PC-3 (cell line): ENCODE measurements at regions not wholly inside any gene's neighbourhood (a gene's known extent, or its start where the extent isn't known, plus 50 kb on each side); places are given as distances from the start of the nearest gene placed in this dataset.

Experiments used
- ATAC-seq: fragments of 200-7000 bp; cut with Tn5 transposase; 2 replicates; pipeline ENCODE4 v1.9.1; 2020; ENCODE audit warnings: mild to moderate bottlenecking, moderate library complexity
- BruUV-seq: library from RNA; stranded (reverse); fragments of 400-500 nt; replicated peaks from 2 replicates; lab custom pipeline; 2021; lab: Mats Ljungman, UMichigan
- CTCF ChIA-PET: fragments of 300-600 bp; sonication (Branson Sonifier 250); formaldehyde crosslinking; loops from one replicate; lab custom pipeline; 2022; ENCODE audit warnings: antibody characterized with exemption; lab: Charles Lee
- POLR2A ChIA-PET: fragments of 300-600 bp; sonication (Branson Sonifier 250); formaldehyde crosslinking; loops from one replicate; lab custom pipeline; 2022; ENCODE audit warnings: antibody characterized with exemption; ENCODE audit not compliant: unreplicated experiment; lab: Charles Lee
- DNase-seq: peaks from one replicate; pipeline ENCODE4 v3.0.0-alpha.2; 2015
- H2AFZ ChIP-seq: fragments of 300-600 bp; sonication (generic); 2 replicates; pipeline ENCODE4 v1.6.0; 2016; ENCODE audit warnings: antibody characterized with exemption, low read length
- H3F3A ChIP-seq: fragments of 300-600 bp; sonication (generic); one replicate; pipeline ENCODE4 v1.6.0; 2017; ENCODE audit warnings: antibody characterized with exemption, low read length, control low read depth, mild to moderate bottlenecking; ENCODE audit not compliant: unreplicated experiment
- H3K27ac ChIP-seq: fragments of 300-600 bp; sonication (generic); 2 replicates; pipeline ENCODE4 v1.5.1; 2016; ENCODE audit warnings: mild to moderate bottlenecking, low read length
- H3K27me3 ChIP-seq: fragments of 300-600 bp; sonication (generic); 2 replicates; pipeline ENCODE4 v1.6.1; 2016; ENCODE audit warnings: low read length, mixed read lengths
- H3K36me3 ChIP-seq: fragments of 300-600 bp; sonication (generic); 2 replicates; pipeline ENCODE4 v1.6.1; 2016; ENCODE audit warnings: low read depth, mixed run types, low read length, mixed read lengths
- H3K4me1 ChIP-seq: fragments of 300-600 bp; sonication (generic); 2 replicates; pipeline ENCODE4 v1.5.1; 2016; ENCODE audit warnings: low read length; ENCODE audit not compliant: insufficient read depth
- H3K4me2 ChIP-seq: fragments of 300-600 bp; sonication (generic); 2 replicates; pipeline ENCODE4 v1.6.0; 2016; ENCODE audit warnings: low read length
- H3K4me3 ChIP-seq: fragments of 300-600 bp; sonication (generic); 2 replicates; pipeline ENCODE4 v1.5.1; 2016; ENCODE audit warnings: mild to moderate bottlenecking, low read length, mixed read lengths
- H3K79me2 ChIP-seq: fragments of 300-600 bp; sonication (generic); 2 replicates; pipeline ENCODE4 v1.6.1; 2017; ENCODE audit warnings: low read length, mixed read lengths
- H3K9ac ChIP-seq: fragments of 300-600 bp; sonication (generic); 2 replicates; pipeline ENCODE4 v1.6.0; 2016; ENCODE audit warnings: mild to moderate bottlenecking, low read length
- H3K9me2 ChIP-seq: fragments of 300-600 bp; sonication (generic); replicated peaks from 2 replicates; pipeline ENCODE4 v1.6.1; 2016; ENCODE audit warnings: mixed run types, low read length, mixed read lengths
- H3K9me3 ChIP-seq: fragments of 300-600 bp; sonication (generic); 2 replicates; pipeline ENCODE4 v1.6.1; 2016; ENCODE audit warnings: low read length, mixed read lengths
- H4K20me1 ChIP-seq: fragments of 300-600 bp; sonication (generic); 2 replicates; pipeline ENCODE4 v1.6.1; 2016; ENCODE audit warnings: low read length, mixed read lengths
- CTCF ChIP-seq: fragments of 300-600 bp; sonication (generic); conservative IDR thresholded peaks from 2 replicates; pipeline ENCODE4 v1.5.1; 2017; ENCODE audit warnings: antibody characterized with exemption, low read depth, mild to moderate bottlenecking, low read length
- EZH2 ChIP-seq: fragments of 300-600 bp; sonication (generic); IDR thresholded peaks from one replicate; pipeline ENCODE4 v1.6.1; 2017; ENCODE audit warnings: antibody characterized with exemption, mild to moderate bottlenecking, low read length; ENCODE audit not compliant: unreplicated experiment
- EZH2phosphoT487 ChIP-seq: fragments of 300-600 bp; sonication (generic); IDR thresholded peaks from 2 replicates; pipeline ENCODE4 v1.6.1; 2018; ENCODE audit warnings: mild to moderate bottlenecking, antibody characterized with exemption, low read length, borderline replicate concordance
- intact Hi-C: fragments of 100-400 bp; cut with micrococcal nuclease; formaldehyde crosslinking; loops from 2 replicates; pipeline ENCODE4 v1.9.0; 2023

- Histone ChIP-seq H3K9ac (no peak overlapping the region), H3K9me3 (no peaks in the 10 kb centered on the region), H3K4me3 (no peak overlapping the region), H3K4me1 (no peaks in the 10 kb centered on the region), H3K36me3 (no peaks in the 10 kb centered on the region), H2AFZ (no peak overlapping the region), H4K20me1 (no peaks in the 10 kb centered on the region), H3K9me2 (no peaks in the 10 kb centered on the region), H3K27ac (no peak overlapping the region), H3F3A (no peaks in the 10 kb centered on the region), H3K79me2 (no peaks in the 10 kb centered on the region), H3K27me3 (peaks cover 38% of the 10 kb centered on the region), H3K4me2 (no peak overlapping the region)
- CTCF ChIA-PET = interaction anchor here (0.7 kb wide), 1 partner anchor 107 kb away, joined by 4 read pairs; no protein-coding TSS in a partner anchor
- ATAC-seq = no peak
- intact Hi-C loops = no loop called here
- BruUV-seq = no TSS peak
- POLR2A ChIA-PET = no interaction called here
- no peak for DNase-seq
- TF ChIP-seq EZH2phosphoT487 = no peak
- no peak for TF ChIP-seq CTCF
- TF ChIP-seq EZH2 = no peak
These were observed 153.4 kb downstream of the OLFM1 start for GRCh38 chr9:135240871-135241311.

- intact Hi-C loops = no loop called here
- Histone ChIP-seq H3K79me2 (no peaks in the 10 kb centered on the region), H3K27ac (no peak overlapping the region), H3K27me3 (peaks cover 43% of the 10 kb centered on the region), H3F3A (no peaks in the 10 kb centered on the region), H3K4me1 (no peaks in the 10 kb centered on the region), H3K4me2 (no peak overlapping the region), H4K20me1 (no peaks in the 10 kb centered on the region), H3K9ac (no peak overlapping the region), H2AFZ (no peak overlapping the region), H3K9me2 (no peaks in the 10 kb centered on the region), H3K4me3 (no peak overlapping the region), H3K9me3 (no peaks in the 10 kb centered on the region), H3K36me3 (no peaks in the 10 kb centered on the region)
- BruUV-seq = no TSS peak
- no peak for ATAC-seq
- DNase-seq = no peak
- ChIA-PET CTCF (no interaction called here), POLR2A (no interaction called here)
- TF ChIP-seq EZH2phosphoT487 (no peak), CTCF (no peak), EZH2 (no peak)
These were observed 154.0 kb downstream of the OLFM1 start for GRCh38 chr9:135241381-135242048.

GRCh38 chr9:135242049-135242396 lies 154.6 kb downstream of the OLFM1 start:
- peaks cover 46% of the 10 kb centered on the region for H3K27me3 ChIP-seq
- no peak overlapping the region for H3K9ac ChIP-seq
- no peaks in the 10 kb centered on the region for H3K79me2 ChIP-seq
- TF ChIP-seq EZH2phosphoT487 = no peak
- TF ChIP-seq EZH2 = no peak
- no peak for TF ChIP-seq CTCF
- CTCF ChIA-PET = no interaction called here
- no peak for ATAC-seq
- POLR2A ChIA-PET = no interaction called here
- intact Hi-C loops = no loop called here
- no peaks in the 10 kb centered on the region for H3K4me1 ChIP-seq
- no peaks in the 10 kb centered on the region for H3K9me3 ChIP-seq
- H2AFZ ChIP-seq = no peak overlapping the region
- H3K27ac ChIP-seq = no peak overlapping the region
- no peaks in the 10 kb centered on the region for H3F3A ChIP-seq
- H3K4me2 ChIP-seq = no peak overlapping the region
- no peak overlapping the region for H3K4me3 ChIP-seq
- no TSS peak for BruUV-seq
- no peaks in the 10 kb centered on the region for H3K36me3 ChIP-seq
- H4K20me1 ChIP-seq = no peaks in the 10 kb centered on the region
- DNase-seq = no peak
- no peaks in the 10 kb centered on the region for H3K9me2 ChIP-seq
